ENCODE measurements at regions not wholly inside any gene's neighbourhood (a gene's known extent, or its start where the extent isn't known, plus 50 kb on each side); places are given as distances from the start of the nearest gene placed in this dataset.

DNA sequence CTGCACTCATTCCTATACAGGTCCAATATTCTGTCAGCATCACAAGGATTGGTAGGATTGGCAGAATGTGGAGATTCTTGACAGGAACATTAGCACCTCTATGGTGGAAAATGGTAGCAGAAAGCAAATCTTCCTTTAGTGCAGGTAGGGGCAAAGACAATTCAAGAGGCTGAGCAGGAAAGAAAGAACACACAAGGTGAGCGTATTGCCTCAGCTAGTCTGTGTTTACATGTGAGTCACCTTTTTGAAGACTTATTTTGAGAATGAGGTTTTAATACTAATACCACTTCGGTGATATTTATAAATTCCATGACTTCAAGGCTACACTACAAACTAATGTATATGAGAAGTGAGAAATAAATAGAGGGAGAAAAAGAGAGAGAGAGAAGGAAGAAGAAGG lies 717.0 kb downstream of the BRINP1 start:
- TF ChIP-seq POLR2A (IDR thresholded peaks at IDR 0.05; ENCODE audit: low read depth) (no peak), EP300 (IDR thresholded peaks at IDR 0.05) (no peak)
- TF ChIP-seq, protein P1, sequence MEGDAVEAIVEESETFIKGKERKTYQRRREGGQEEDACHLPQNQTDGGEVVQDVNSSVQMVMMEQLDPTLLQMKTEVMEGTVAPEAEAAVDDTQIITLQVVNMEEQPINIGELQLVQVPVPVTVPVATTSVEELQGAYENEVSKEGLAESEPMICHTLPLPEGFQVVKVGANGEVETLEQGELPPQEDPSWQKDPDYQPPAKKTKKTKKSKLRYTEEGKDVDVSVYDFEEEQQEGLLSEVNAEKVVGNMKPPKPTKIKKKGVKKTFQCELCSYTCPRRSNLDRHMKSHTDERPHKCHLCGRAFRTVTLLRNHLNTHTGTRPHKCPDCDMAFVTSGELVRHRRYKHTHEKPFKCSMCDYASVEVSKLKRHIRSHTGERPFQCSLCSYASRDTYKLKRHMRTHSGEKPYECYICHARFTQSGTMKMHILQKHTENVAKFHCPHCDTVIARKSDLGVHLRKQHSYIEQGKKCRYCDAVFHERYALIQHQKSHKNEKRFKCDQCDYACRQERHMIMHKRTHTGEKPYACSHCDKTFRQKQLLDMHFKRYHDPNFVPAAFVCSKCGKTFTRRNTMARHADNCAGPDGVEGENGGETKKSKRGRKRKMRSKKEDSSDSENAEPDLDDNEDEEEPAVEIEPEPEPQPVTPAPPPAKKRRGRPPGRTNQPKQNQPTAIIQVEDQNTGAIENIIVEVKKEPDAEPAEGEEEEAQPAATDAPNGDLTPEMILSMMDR (IDR thresholded peaks at IDR 0.05), result no peak

Data from esophagus muscularis mucosa (tissue), 4 donors.